ENCODE measurements at regions not wholly inside any gene's neighbourhood (a gene's known extent, or its start where the extent isn't known, plus 50 kb on each side); places are given as distances from the start of the nearest gene placed in this dataset.

DNA sequence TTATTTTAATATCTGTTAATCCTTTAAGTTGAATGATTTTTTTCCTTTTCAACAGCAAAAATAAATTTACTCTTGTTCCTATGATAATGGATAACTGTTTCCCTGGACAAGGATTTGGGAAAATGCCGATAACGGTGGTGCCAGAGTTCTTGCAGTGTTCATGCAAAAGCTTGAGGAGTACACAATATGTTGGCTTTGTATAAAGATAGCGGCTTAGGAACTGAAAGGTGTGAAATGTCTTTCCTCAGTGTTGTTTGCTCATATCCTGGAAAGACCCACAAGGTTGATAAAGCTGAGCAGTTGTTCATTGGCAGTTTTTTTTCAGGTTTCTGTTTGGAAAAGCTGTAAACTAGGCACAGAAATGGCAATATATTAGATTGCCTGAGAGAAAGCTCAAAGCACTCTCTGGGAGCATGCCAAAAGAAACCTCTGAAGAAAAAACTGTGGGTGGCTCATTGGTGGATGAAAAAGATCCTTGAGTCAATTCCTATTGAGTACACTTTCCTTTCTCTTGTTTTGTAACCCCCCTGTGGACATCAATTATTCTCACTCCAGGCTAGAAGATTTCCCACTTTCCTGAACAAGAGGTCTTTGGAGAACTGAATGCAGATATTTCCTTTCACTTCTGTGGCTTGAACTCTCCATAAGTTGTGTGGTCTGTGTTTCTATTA lies 117.2 kb upstream of the RGMB start:
- CTCF ChIA-PET: interaction anchor here (0.7 kb wide), 1 partner anchor 11 kb away, joined by 4 read pairs; no protein-coding TSS in a partner anchor
- H3K36me3 ChIP-seq (ENCODE audit: control insufficient read depth in 2 of 2, insufficient read depth in 1 of 2, low read length in 2 of 2): no peaks in the 10 kb centered on the region

DNA sequence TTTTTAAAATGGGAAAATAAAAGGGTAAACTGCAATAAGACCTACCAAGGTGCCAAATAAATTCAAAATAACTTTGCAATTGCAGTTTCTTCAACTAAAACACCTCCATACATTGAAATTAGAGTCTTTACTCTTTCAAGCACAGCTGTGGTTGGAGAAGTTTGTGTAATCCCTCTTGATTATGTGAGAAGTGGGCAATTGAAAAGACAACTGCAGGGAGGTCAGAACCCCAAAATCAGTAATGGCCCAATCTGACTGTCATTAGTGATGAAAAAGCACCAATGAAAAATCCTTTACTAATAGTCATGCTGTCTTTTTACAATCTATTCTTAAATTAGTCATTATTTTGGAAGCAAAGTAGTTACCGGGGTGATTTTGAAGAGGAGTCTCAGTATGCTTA lies 116.7 kb upstream of the RGMB start:
- no peak overlapping the region for H3K4me3 ChIP-seq (ENCODE audit: low read depth, low read length)
- ChIA-PET POLR2A (no interaction called here), CTCF (no interaction called here)
- H3K4me1 ChIP-seq (ENCODE audit: control insufficient read depth, insufficient read depth, low read length): no peaks in the 10 kb centered on the region
- no peaks in the 10 kb centered on the region for H3K9me3 ChIP-seq (ENCODE audit: control insufficient read depth, insufficient read depth, low read depth, low read length)
- H3K36me3 ChIP-seq (ENCODE audit: control insufficient read depth in 2 of 2, insufficient read depth in 1 of 2, low read length in 2 of 2): no peaks in the 10 kb centered on the region
- H3K27ac ChIP-seq (ENCODE audit: extremely low read depth, low read depth, low read length): no peak overlapping the region
- TF ChIP-seq ZNF48 (tag by site-specific recombination; IDR thresholded peaks at IDR 0.05): no peak
- TF ChIP-seq ZNF433 (tag by site-specific recombination; IDR thresholded peaks at IDR 0.05; ENCODE audit: low read depth): no peak
- TF ChIP-seq, protein P1, sequence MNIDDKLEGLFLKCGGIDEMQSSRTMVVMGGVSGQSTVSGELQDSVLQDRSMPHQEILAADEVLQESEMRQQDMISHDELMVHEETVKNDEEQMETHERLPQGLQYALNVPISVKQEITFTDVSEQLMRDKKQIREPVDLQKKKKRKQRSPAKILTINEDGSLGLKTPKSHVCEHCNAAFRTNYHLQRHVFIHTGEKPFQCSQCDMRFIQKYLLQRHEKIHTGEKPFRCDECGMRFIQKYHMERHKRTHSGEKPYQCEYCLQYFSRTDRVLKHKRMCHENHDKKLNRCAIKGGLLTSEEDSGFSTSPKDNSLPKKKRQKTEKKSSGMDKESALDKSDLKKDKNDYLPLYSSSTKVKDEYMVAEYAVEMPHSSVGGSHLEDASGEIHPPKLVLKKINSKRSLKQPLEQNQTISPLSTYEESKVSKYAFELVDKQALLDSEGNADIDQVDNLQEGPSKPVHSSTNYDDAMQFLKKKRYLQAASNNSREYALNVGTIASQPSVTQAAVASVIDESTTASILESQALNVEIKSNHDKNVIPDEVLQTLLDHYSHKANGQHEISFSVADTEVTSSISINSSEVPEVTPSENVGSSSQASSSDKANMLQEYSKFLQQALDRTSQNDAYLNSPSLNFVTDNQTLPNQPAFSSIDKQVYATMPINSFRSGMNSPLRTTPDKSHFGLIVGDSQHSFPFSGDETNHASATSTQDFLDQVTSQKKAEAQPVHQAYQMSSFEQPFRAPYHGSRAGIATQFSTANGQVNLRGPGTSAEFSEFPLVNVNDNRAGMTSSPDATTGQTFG (tag by site-specific recombination; IDR thresholded peaks at IDR 0.05; ENCODE audit: borderline replicate concordance): no peak
- no peak for TF ChIP-seq ZNF169 (tag by site-specific recombination; IDR thresholded peaks at IDR 0.05)
- TF ChIP-seq ZNF132 (tag by site-specific recombination; IDR thresholded peaks at IDR 0.05; ENCODE audit: borderline replicate concordance): no peak
- TF ChIP-seq ZNF768 (tag by site-specific recombination; IDR thresholded peaks at IDR 0.05): no peak
- no peak for TF ChIP-seq ZNF174 (tag by site-specific recombination; IDR thresholded peaks at IDR 0.05)
- TF ChIP-seq, protein P2, sequence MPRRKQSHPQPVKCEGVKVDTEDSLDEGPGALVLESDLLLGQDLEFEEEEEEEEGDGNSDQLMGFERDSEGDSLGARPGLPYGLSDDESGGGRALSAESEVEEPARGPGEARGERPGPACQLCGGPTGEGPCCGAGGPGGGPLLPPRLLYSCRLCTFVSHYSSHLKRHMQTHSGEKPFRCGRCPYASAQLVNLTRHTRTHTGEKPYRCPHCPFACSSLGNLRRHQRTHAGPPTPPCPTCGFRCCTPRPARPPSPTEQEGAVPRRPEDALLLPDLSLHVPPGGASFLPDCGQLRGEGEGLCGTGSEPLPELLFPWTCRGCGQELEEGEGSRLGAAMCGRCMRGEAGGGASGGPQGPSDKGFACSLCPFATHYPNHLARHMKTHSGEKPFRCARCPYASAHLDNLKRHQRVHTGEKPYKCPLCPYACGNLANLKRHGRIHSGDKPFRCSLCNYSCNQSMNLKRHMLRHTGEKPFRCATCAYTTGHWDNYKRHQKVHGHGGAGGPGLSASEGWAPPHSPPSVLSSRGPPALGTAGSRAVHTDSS (tag by site-specific recombination; IDR thresholded peaks at IDR 0.05): no peak
- no peak for TF ChIP-seq OVOL3 (tag by site-specific recombination; IDR thresholded peaks at IDR 0.05)
- TF ChIP-seq ZNF629 (tag by site-specific recombination; IDR thresholded peaks at IDR 0.05): no peak
- TF ChIP-seq ZNF114 (tag by site-specific recombination; IDR thresholded peaks at IDR 0.05): no peak
- no peak for TF ChIP-seq EGR2 (tag by site-specific recombination; IDR thresholded peaks at IDR 0.05; ENCODE audit: low read depth)
- no peak for TF ChIP-seq GLI4 (tag by site-specific recombination; IDR thresholded peaks at IDR 0.05)

More for the DNA sequence above, 117.2 kb upstream of the RGMB start:
- no peak overlapping the region for H3K4me3 ChIP-seq (ENCODE audit: low read depth, low read length)
- no peaks in the 10 kb centered on the region for H3K9me3 ChIP-seq (ENCODE audit: control insufficient read depth, insufficient read depth, low read depth, low read length)
- H3K27ac ChIP-seq (ENCODE audit: extremely low read depth, low read depth, low read length): no peak overlapping the region
- no peaks in the 10 kb centered on the region for H3K4me1 ChIP-seq (ENCODE audit: control insufficient read depth, insufficient read depth, low read length)
- POLR2A ChIA-PET: no interaction called here
- TF ChIP-seq, protein P3, sequence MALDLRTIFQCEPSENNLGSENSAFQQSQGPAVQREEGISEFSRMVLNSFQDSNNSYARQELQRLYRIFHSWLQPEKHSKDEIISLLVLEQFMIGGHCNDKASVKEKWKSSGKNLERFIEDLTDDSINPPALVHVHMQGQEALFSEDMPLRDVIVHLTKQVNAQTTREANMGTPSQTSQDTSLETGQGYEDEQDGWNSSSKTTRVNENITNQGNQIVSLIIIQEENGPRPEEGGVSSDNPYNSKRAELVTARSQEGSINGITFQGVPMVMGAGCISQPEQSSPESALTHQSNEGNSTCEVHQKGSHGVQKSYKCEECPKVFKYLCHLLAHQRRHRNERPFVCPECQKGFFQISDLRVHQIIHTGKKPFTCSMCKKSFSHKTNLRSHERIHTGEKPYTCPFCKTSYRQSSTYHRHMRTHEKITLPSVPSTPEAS (tag by site-specific recombination; IDR thresholded peaks at IDR 0.05): no peak
- TF ChIP-seq KLF9 (tag by site-specific recombination; IDR thresholded peaks at IDR 0.05; ENCODE audit: low read depth) (no peak), KLF7 (tag by site-specific recombination; IDR thresholded peaks at IDR 0.05; ENCODE audit: borderline replicate concordance) (no peak), ZNF610 (tag by site-specific recombination; IDR thresholded peaks at IDR 0.05; ENCODE audit: borderline replicate concordance) (no peak), ZFP69B (tag by site-specific recombination; IDR thresholded peaks at IDR 0.05) (no peak), ZNF221 (tag by site-specific recombination; IDR thresholded peaks at IDR 0.05; ENCODE audit: borderline replicate concordance) (no peak), ZNF544 (tag by site-specific recombination; IDR thresholded peaks at IDR 0.05) (no peak), ZNF324 (tag by site-specific recombination; IDR thresholded peaks at IDR 0.05) (no peak), ZBTB7A (tag by site-specific recombination; IDR thresholded peaks at IDR 0.05; ENCODE audit: low read depth) (no peak), ZNF157 (tag by site-specific recombination; IDR thresholded peaks at IDR 0.05) (no peak), ZNF510 (tag by site-specific recombination; IDR thresholded peaks at IDR 0.05; ENCODE audit: insufficient replicate concordance) (no peak), ZNF76 (tag by site-specific recombination; IDR thresholded peaks at IDR 0.05; ENCODE audit: borderline replicate concordance, low read depth) (no peak), ZNF211 (tag by site-specific recombination; IDR thresholded peaks at IDR 0.05; ENCODE audit: low read depth) (no peak), ZNF585B (tag by site-specific recombination; IDR thresholded peaks at IDR 0.05) (no peak), ZNF175 (tag by site-specific recombination; IDR thresholded peaks at IDR 0.05) (no peak), SP7 (tag by site-specific recombination; IDR thresholded peaks at IDR 0.05) (no peak), ZFHX2 (tag by site-specific recombination; conservative IDR thresholded peaks at IDR 0.05) (no peak), ZNF830 (tag by site-specific recombination; IDR thresholded peaks at IDR 0.05; ENCODE audit: low read depth) (no peak)
- TF ChIP-seq, protein P4, sequence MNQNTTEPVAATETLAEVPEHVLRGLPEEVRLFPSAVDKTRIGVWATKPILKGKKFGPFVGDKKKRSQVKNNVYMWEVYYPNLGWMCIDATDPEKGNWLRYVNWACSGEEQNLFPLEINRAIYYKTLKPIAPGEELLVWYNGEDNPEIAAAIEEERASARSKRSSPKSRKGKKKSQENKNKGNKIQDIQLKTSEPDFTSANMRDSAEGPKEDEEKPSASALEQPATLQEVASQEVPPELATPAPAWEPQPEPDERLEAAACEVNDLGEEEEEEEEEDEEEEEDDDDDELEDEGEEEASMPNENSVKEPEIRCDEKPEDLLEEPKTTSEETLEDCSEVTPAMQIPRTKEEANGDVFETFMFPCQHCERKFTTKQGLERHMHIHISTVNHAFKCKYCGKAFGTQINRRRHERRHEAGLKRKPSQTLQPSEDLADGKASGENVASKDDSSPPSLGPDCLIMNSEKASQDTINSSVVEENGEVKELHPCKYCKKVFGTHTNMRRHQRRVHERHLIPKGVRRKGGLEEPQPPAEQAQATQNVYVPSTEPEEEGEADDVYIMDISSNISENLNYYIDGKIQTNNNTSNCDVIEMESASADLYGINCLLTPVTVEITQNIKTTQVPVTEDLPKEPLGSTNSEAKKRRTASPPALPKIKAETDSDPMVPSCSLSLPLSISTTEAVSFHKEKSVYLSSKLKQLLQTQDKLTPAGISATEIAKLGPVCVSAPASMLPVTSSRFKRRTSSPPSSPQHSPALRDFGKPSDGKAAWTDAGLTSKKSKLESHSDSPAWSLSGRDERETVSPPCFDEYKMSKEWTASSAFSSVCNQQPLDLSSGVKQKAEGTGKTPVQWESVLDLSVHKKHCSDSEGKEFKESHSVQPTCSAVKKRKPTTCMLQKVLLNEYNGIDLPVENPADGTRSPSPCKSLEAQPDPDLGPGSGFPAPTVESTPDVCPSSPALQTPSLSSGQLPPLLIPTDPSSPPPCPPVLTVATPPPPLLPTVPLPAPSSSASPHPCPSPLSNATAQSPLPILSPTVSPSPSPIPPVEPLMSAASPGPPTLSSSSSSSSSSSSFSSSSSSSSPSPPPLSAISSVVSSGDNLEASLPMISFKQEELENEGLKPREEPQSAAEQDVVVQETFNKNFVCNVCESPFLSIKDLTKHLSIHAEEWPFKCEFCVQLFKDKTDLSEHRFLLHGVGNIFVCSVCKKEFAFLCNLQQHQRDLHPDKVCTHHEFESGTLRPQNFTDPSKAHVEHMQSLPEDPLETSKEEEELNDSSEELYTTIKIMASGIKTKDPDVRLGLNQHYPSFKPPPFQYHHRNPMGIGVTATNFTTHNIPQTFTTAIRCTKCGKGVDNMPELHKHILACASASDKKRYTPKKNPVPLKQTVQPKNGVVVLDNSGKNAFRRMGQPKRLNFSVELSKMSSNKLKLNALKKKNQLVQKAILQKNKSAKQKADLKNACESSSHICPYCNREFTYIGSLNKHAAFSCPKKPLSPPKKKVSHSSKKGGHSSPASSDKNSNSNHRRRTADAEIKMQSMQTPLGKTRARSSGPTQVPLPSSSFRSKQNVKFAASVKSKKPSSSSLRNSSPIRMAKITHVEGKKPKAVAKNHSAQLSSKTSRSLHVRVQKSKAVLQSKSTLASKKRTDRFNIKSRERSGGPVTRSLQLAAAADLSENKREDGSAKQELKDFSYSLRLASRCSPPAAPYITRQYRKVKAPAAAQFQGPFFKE (tag by site-specific recombination; IDR thresholded peaks at IDR 0.05; ENCODE audit: borderline replicate concordance): no peak
